Parathyroid adenoma (tissue), 2 donors: ENCODE measurements at regions not wholly inside any gene's neighbourhood (a gene's known extent, or its start where the extent isn't known, plus 50 kb on each side); places are given as distances from the start of the nearest gene placed in this dataset.

Source experiments
- H2AFZ ChIP-seq: fragments of 300-600 bp; sonication (generic); one replicate; pipeline ENCODE4 v1.7.0; 2017; ENCODE audit warnings: antibody characterized with exemption, mild to moderate bottlenecking
- H3K27ac ChIP-seq: fragments of 300-600 bp; sonication (generic); one replicate; pipeline ENCODE4 v1.7.0; 2017
- H3K27me3 ChIP-seq: fragments of 300-600 bp; sonication (generic); one replicate; pipeline ENCODE4 v1.7.0; 2017; ENCODE audit warnings: low read length; ENCODE audit not compliant: control insufficient read depth, insufficient read depth
- H3K36me3 ChIP-seq: fragments of 300-600 bp; sonication (generic); one replicate; pipeline ENCODE4 v1.7.0; 2017; ENCODE audit warnings: low read length; ENCODE audit not compliant: control insufficient read depth, insufficient read depth
- H3K4me1 ChIP-seq: fragments of 300-600 bp; sonication (generic); one replicate; pipeline ENCODE4 v1.7.0; 2017; ENCODE audit warnings: control low read depth
- H3K4me2 ChIP-seq: fragments of 300-600 bp; sonication (generic); one replicate; pipeline ENCODE4 v1.7.0; 2017; ENCODE audit warnings: low read length
- H3K4me3 ChIP-seq: fragments of 300-600 bp; sonication (generic); one replicate; pipeline ENCODE4 v1.7.0; 2017; ENCODE audit warnings: low read depth, low read length
- H3K79me2 ChIP-seq: fragments of 300-600 bp; sonication (generic); one replicate; pipeline ENCODE4 v1.7.0; 2017; ENCODE audit warnings: control low read depth
- H3K9ac ChIP-seq: fragments of 300-600 bp; sonication (generic); one replicate; pipeline ENCODE4 v1.7.0; 2017; ENCODE audit warnings: mild to moderate bottlenecking
- H3K9me3 ChIP-seq: fragments of 300-600 bp; sonication (generic); one replicate; pipeline ENCODE4 v1.7.0; 2017; ENCODE audit warnings: low read length; ENCODE audit not compliant: control insufficient read depth
- CTCF ChIP-seq: fragments of 300-600 bp; sonication (generic); IDR thresholded peaks from one replicate; pipeline ENCODE4 v1.7.0; 2017; ENCODE audit warnings: antibody characterized with exemption, mild to moderate bottlenecking
- donor health status: primary hyperparathyroidism.

- H3K4me1 ChIP-seq, result no peaks in the 10 kb centered on the region
- H3K36me3 ChIP-seq, result no peaks in the 10 kb centered on the region
- H3K27me3 ChIP-seq, result no peaks in the 10 kb centered on the region
- H3K9me3 ChIP-seq, result no peaks in the 10 kb centered on the region
- H3K79me2 ChIP-seq, result no peaks in the 10 kb centered on the region
- no peak overlapping the region for H3K9ac ChIP-seq
- no peak overlapping the region for H3K4me3 ChIP-seq
- H3K27ac ChIP-seq, result no peak overlapping the region
- no peak for TF ChIP-seq CTCF
- H2AFZ ChIP-seq, result no peak overlapping the region
- H3K4me2 ChIP-seq, result no peak overlapping the region
Observed at GRCh38 chr2:176468457-176469113, 199.3 kb downstream of the MTX2 start.

GRCh38 chr2:176470713-176471112, 201.5 kb downstream of the MTX2 start:
- Histone ChIP-seq H3K36me3 (no peaks in the 10 kb centered on the region), H3K27ac (no peak overlapping the region), H3K4me3 (no peak overlapping the region), H3K79me2 (no peaks in the 10 kb centered on the region), H2AFZ (no peak overlapping the region), H3K27me3 (no peaks in the 10 kb centered on the region), H3K9ac (no peak overlapping the region), H3K9me3 (no peaks in the 10 kb centered on the region), H3K4me1 (no peaks in the 10 kb centered on the region), H3K4me2 (no peak overlapping the region)
- TF ChIP-seq CTCF, result no peak

GRCh38 chr2:176471949-176472348, 202.7 kb downstream of the MTX2 start:
- Histone ChIP-seq H3K27ac (no peak overlapping the region), H3K4me3 (no peak overlapping the region), H2AFZ (no peak overlapping the region), H3K9ac (no peak overlapping the region), H3K27me3 (no peaks in the 10 kb centered on the region), H3K9me3 (no peaks in the 10 kb centered on the region), H3K4me1 (no peaks in the 10 kb centered on the region), H3K4me2 (no peak overlapping the region), H3K79me2 (no peaks in the 10 kb centered on the region), H3K36me3 (no peaks in the 10 kb centered on the region)
- no peak for TF ChIP-seq CTCF

GRCh38 chr2:176473177-176473576, 203.9 kb downstream of the MTX2 start:
- Histone ChIP-seq H3K9ac (no peak overlapping the region), H3K4me2 (no peak overlapping the region), H3K4me3 (no peak overlapping the region), H3K27ac (no peak overlapping the region), H3K27me3 (no peaks in the 10 kb centered on the region), H3K36me3 (no peaks in the 10 kb centered on the region), H3K79me2 (no peaks in the 10 kb centered on the region), H2AFZ (no peak overlapping the region), H3K4me1 (no peaks in the 10 kb centered on the region), H3K9me3 (no peaks in the 10 kb centered on the region)
- TF ChIP-seq CTCF, result no peak

- Histone ChIP-seq H3K9me3 (no peaks in the 10 kb centered on the region), H3K4me2 (no peak overlapping the region), H3K27ac (no peak overlapping the region), H2AFZ (no peak overlapping the region), H3K36me3 (no peaks in the 10 kb centered on the region), H3K9ac (no peak overlapping the region), H3K27me3 (no peaks in the 10 kb centered on the region), H3K4me1 (no peaks in the 10 kb centered on the region), H3K4me3 (no peak overlapping the region), H3K79me2 (no peaks in the 10 kb centered on the region)
- TF ChIP-seq CTCF, result no peak
Observed at GRCh38 chr2:176473851-176474250, 204.6 kb downstream of the MTX2 start.
